ENCODE measurements at regions not wholly inside any gene's neighbourhood (a gene's known extent, or its start where the extent isn't known, plus 50 kb on each side); places are given as distances from the start of the nearest gene placed in this dataset.
"Not testable (repeated sequence)": the region's sequence is repeated elsewhere in the genome, so short reads cannot be mapped to it uniquely, and the experiment has no call there.

DNA sequence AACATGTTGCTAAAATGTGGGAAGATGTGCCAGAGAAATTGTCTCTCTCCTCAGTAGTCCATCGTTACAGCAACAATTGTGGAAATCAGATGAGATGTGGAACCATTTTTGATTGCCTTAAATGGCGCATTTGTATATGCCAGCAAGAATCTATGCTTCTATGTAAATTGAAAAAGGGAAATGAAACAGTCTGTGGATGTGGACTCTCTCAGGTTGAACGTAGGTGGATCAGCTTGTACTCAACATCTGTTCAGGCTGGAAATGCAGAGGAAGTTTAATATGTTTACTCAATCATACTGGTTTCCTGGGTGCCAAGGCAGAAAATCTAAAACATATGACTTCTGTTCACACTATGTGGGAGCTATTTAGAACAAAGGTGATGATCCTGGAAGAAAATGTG lies 490.7 kb upstream of the ZNF337 start:
- TF ChIP-seq CTCF, POLR2AphosphoS5 (IDR thresholded peaks at IDR 0.05): not testable (repeated sequence)

All from esophagus muscularis mucosa (tissue), 3 donors.